IPS-18a (cell line): ENCODE measurements at regions not wholly inside any gene's neighbourhood (a gene's known extent, or its start where the extent isn't known, plus 50 kb on each side); places are given as distances from the start of the nearest gene placed in this dataset.

Source experiments
- H3K27ac ChIP-seq: one replicate; pipeline ENCODE4 v1.5.1; 2013; ENCODE audit warnings: low read length
- H3K27me3 ChIP-seq: one replicate; pipeline ENCODE4 v1.6.1; 2013; ENCODE audit warnings: mild to moderate bottlenecking, low read length; ENCODE audit not compliant: control insufficient read depth, insufficient read depth
- H3K36me3 ChIP-seq: one replicate; pipeline ENCODE4 v1.6.1; 2013; ENCODE audit warnings: low read depth, low read length; ENCODE audit not compliant: control insufficient read depth
- H3K4me1 ChIP-seq: one replicate; pipeline ENCODE4 v1.6.1; 2013; ENCODE audit warnings: low read depth, low read length; ENCODE audit not compliant: control insufficient read depth
- H3K4me3 ChIP-seq: one replicate; pipeline ENCODE4 v1.5.1; 2013; ENCODE audit warnings: low read length
- H3K9ac ChIP-seq: one replicate; pipeline ENCODE4 v1.6.1; 2013; ENCODE audit warnings: mild to moderate bottlenecking, low read length, moderate library complexity
- H3K9me3 ChIP-seq: one replicate; pipeline ENCODE4 v1.6.1; 2013; ENCODE audit warnings: low read depth, low read length; ENCODE audit not compliant: control insufficient read depth

DNA sequence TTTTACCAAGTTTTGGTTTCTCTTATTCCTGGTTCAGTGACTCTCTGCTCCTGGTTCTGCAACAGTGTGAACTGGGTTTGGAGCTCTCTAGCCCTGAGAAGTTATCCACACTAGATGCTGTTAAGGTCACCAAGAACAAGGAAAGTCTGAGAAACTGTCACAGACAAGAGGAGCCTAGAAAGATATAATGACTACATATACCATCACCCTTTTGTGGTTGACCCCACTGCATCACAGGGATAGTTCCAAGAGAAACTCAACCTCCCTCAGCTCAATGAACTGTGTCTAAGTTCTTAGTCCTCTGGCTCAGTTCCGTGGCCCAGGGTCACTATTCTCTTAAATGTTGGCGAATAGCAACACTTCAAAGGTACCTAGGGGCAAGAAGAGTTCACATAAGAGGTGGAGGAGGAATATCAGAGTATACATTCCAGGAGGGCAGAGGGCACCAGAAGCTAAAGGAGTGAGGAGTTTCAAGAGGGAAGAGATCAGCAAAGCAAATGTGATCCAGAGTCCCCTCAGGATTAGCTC is 171.5 kb downstream of the BUB3 start:
- H3K9me3 ChIP-seq: no peaks in the 10 kb centered on the region
- H3K27me3 ChIP-seq: no peaks in the 10 kb centered on the region
- no peak overlapping the region for H3K4me3 ChIP-seq
- H3K27ac ChIP-seq: no peak overlapping the region
- no peak overlapping the region for H3K9ac ChIP-seq
- H3K4me1 ChIP-seq: no peaks in the 10 kb centered on the region
- H3K36me3 ChIP-seq: no peaks in the 10 kb centered on the region

- H3K27me3 ChIP-seq: no peaks in the 10 kb centered on the region
- no peak overlapping the region for H3K9ac ChIP-seq
- no peaks in the 10 kb centered on the region for H3K36me3 ChIP-seq
- no peaks in the 10 kb centered on the region for H3K4me1 ChIP-seq
- no peak overlapping the region for H3K4me3 ChIP-seq
- no peak overlapping the region for H3K27ac ChIP-seq
- no peaks in the 10 kb centered on the region for H3K9me3 ChIP-seq
Measured at GRCh38 chr10:123326674-123327073, 172.5 kb downstream of the BUB3 start.

DNA sequence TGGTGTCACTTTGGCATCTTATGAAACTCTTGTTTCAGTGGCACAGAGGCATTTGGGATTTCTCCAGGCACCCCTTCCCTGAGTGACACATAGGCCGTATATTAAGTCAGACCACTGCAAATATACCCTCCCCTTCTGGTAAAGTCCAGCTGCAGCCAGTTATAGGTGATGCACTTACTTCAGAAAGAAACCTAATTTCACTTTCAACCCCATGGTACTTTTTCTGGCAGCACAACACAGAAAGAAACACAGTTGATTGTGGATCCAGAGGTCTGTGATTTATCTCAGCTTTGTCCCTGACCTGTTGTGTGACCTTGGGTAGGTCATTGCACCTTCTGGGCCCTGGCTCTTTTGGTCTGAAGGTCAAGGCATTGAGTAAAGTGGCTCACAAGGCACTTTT is 173.2 kb downstream of the BUB3 start:
- Histone ChIP-seq H3K4me1 (no peaks in the 10 kb centered on the region), H3K36me3 (no peaks in the 10 kb centered on the region), H3K9me3 (no peaks in the 10 kb centered on the region), H3K27ac (no peak overlapping the region), H3K9ac (no peak overlapping the region), H3K27me3 (no peaks in the 10 kb centered on the region), H3K4me3 (no peak overlapping the region)

GRCh38 chr10:123327896-123328295 is 173.7 kb downstream of the BUB3 start:
- Histone ChIP-seq H3K36me3 (no peaks in the 10 kb centered on the region), H3K4me1 (no peaks in the 10 kb centered on the region), H3K9me3 (no peaks in the 10 kb centered on the region), H3K9ac (no peak overlapping the region), H3K27me3 (no peaks in the 10 kb centered on the region), H3K4me3 (no peak overlapping the region), H3K27ac (no peak overlapping the region)

- H3K9ac ChIP-seq: no peak overlapping the region
- no peaks in the 10 kb centered on the region for H3K27me3 ChIP-seq
- H3K4me3 ChIP-seq: no peak overlapping the region
- no peaks in the 10 kb centered on the region for H3K9me3 ChIP-seq
- H3K36me3 ChIP-seq: no peaks in the 10 kb centered on the region
- H3K4me1 ChIP-seq: no peaks in the 10 kb centered on the region
- H3K27ac ChIP-seq: no peak overlapping the region
Measured at GRCh38 chr10:123331438-123331837, 177.2 kb downstream of the BUB3 start.

GRCh38 chr10:123346581-123346980 is 192.4 kb downstream of the BUB3 start:
- Histone ChIP-seq H3K4me1 (no peaks in the 10 kb centered on the region), H3K4me3 (no peak overlapping the region), H3K36me3 (no peaks in the 10 kb centered on the region), H3K27ac (no peak overlapping the region), H3K9me3 (no peaks in the 10 kb centered on the region), H3K27me3 (no peaks in the 10 kb centered on the region), H3K9ac (no peak overlapping the region)

DNA sequence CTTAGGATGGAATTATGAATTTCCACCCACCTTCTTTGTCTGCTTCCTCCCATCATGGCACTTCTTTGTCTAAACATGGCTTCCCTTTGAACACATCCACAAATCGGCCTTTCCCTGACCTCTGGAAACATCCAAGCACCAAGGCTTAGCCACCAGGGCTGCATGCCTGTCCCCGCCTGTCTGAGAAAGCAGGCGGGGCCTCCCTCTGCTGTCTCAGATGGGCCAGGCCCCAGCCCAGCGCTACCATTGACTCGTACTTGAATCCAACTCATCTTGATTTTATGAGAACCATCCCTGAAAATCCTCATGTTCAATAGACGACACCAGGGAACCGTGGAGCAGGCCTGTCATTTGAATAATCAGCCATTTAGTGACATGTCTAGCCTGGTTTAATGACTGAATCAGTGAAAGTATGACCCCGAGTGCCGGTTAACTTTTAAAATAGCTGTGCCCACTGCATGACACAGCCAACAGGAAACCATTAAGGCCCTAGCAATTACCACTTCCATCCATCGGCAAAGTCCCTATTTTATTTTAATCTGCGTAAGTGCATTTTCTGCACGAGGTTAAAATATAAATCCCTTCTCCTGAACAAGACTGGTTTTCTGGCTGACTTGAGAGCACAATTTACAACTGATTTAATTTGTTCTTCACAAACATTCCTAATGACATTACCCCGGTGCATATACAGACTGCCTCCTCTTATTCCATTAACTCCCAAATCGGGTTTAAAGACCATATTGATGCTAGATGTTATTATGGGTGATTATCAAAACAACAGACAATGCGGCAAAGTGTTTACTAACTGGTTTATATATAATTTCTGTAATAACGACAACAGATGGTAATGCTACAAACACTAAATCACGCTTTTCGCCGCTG is 194.7 kb downstream of the BUB3 start:
- no peak overlapping the region for H3K4me3 ChIP-seq
- no peak overlapping the region for H3K9ac ChIP-seq
- H3K27me3 ChIP-seq: no peaks in the 10 kb centered on the region
- no peaks in the 10 kb centered on the region for H3K4me1 ChIP-seq
- no peaks in the 10 kb centered on the region for H3K9me3 ChIP-seq
- H3K27ac ChIP-seq: no peak overlapping the region
- H3K36me3 ChIP-seq: no peaks in the 10 kb centered on the region

DNA sequence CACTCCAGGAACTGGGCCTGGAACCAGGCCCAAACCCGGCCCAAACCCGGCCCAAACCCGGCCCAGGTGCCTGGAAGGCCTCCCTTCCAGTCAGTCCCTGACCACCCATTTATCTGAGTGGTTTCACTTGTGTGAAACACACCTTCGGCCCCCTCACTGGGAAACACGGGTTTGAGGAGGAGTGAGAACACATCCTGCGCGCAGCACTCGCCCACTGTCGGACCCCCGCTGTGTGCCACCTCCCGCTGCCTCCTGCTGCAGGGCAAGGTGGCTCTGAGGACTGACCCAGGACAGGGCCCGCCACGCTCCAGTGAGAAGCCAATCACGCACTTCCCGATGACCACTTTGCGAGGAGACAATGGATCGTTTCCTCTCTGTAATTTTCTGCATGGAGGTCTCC is 197.5 kb downstream of the BUB3 start:
- H3K4me3 ChIP-seq: no peak overlapping the region
- H3K4me1 ChIP-seq: peaks cover 8% of the 10 kb centered on the region
- H3K9me3 ChIP-seq: no peaks in the 10 kb centered on the region
- no peak overlapping the region for H3K27ac ChIP-seq
- peaks cover 10% of the 10 kb centered on the region for H3K27me3 ChIP-seq
- no peak overlapping the region for H3K9ac ChIP-seq
- H3K36me3 ChIP-seq: no peaks in the 10 kb centered on the region

DNA sequence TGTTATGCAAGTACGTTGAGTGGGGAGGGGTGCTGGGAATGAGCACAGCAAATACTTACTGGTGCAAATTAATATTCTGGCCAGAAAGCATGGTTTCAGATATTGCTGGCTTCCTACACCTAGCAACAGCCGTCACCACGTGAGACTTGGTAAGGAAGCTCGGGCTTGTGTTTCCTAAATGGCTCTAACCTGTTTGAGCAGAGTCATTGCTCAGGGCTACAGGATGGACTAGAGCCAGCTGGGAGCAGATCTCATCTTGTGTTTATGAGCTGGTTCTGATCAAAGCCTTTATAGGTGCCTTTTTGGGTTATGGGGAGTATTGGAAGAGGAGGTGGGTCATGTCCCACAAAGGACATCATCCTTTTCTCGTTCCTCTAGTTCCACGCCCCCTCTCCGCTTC is 200.3 kb downstream of the BUB3 start:
- Histone ChIP-seq H3K4me3 (no peak overlapping the region), H3K36me3 (no peaks in the 10 kb centered on the region), H3K27me3 (peaks cover 27% of the 10 kb centered on the region), H3K9ac (no peak overlapping the region), H3K4me1 (peaks cover 22% of the 10 kb centered on the region), H3K27ac (no peak overlapping the region), H3K9me3 (no peaks in the 10 kb centered on the region)

GRCh38 chr10:123355748-123356481 is 201.7 kb downstream of the BUB3 start:
- no peak overlapping the region for H3K4me3 ChIP-seq
- no peak overlapping the region for H3K9ac ChIP-seq

DNA sequence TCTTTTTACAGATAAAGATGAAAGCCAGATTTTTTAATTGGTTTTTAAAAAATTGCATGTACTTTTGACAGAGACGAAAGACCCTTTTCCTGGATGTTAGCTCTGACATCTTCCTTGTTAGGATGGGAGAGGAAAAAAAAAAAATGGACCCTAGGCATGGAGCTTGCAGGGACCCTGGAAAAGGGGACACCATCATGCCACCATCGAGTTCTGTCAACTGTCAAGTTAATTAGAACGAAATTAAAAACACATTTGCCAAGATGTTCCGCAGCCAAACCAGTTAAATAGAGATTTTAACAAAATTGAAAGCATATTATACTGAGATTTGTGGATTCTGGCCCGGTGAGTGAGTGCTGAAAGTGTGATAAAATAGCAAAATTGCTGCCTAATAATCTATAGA is 202.6 kb downstream of the BUB3 start:
- Histone ChIP-seq H3K9ac (no peak overlapping the region), H3K27ac (no peak overlapping the region), H3K36me3 (no peaks in the 10 kb centered on the region), H3K4me3 (no peak overlapping the region), H3K27me3 (peaks cover 27% of the 10 kb centered on the region), H3K9me3 (no peaks in the 10 kb centered on the region), H3K4me1 (peaks cover 22% of the 10 kb centered on the region)

More at GRCh38 chr10:123355748-123356481, 201.7 kb downstream of the BUB3 start:
- H3K36me3 ChIP-seq: no peaks in the 10 kb centered on the region
- H3K9me3 ChIP-seq: no peaks in the 10 kb centered on the region
- H3K27ac ChIP-seq: no peak overlapping the region
- H3K27me3 ChIP-seq: peaks cover 27% of the 10 kb centered on the region
- peaks cover 22% of the 10 kb centered on the region for H3K4me1 ChIP-seq
